Posterior vena cava (tissue), 2 donors: ENCODE measurements at regions not wholly inside any gene's neighbourhood (a gene's known extent, or its start where the extent isn't known, plus 50 kb on each side); places are given as distances from the start of the nearest gene placed in this dataset.
"Not testable (repeated sequence)": the region's sequence is repeated elsewhere in the genome, so short reads cannot be mapped to it uniquely, and the experiment has no call there.

Experiments
- DNase-seq: peaks from one replicate; pipeline ENCODE4 v3.0.0-alpha.2; 2020; ENCODE audit warnings: low spot score
- intact Hi-C, 2 donors: fragments of 100-400 bp; cut with DNase I; formaldehyde crosslinking; loops; one replicate each; pipeline versions ENCODE4 v1.14.1 to v1.14.2; 2022 to 2023
- donor health status: DM: yes; HTN: yes; CAD: no.
- donor health status: DM: yes; HTN: yes; CAD: no.

DNA sequence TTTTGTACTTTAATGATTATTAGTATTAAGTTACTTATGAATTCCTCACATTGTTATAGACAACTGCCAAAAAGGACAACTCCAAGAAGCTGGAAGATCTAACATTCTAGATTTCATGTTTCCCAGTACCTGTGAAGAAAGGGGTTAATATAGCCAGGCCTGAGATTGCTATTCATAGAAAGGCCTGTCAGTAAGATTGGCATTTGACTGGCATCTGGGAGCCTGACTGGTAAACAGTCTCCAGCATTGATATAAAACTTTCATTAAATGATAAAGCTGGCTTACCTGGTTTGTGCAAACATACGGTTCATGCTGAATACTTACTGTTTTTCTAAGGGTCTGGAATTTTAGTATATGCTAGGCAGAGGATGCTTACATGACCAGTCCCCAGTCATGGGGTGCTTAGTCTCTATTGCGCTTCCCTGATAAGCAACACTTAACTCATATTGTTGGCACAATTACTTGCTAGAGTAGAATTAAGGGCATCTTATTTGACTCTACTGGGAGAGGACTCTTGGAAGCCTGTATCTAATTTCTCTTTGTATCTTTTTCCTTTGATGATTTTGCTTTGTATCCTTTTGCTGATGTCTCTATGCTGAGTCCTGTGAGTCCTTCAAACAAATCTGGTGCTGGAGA lies 340.4 kb upstream of the SEMA6A start:
- DNase-seq = no peak
- intact Hi-C loops = no loop called here

GRCh38 chr5:116912221-116912620 lies 337.6 kb upstream of the SEMA6A start:
- DNase-seq = no peak
- intact Hi-C loops = no loop called here

GRCh38 chr5:116911074-116911473 lies 336.5 kb upstream of the SEMA6A start:
- intact Hi-C loops = no loop called here
- DNase-seq = no peak

GRCh38 chr5:116908537-116908936 lies 333.9 kb upstream of the SEMA6A start:
- DNase-seq = no peak
- intact Hi-C loops = loop anchor here in 1 of 2 donors (5.0 kb wide), 1 partner anchor 1044 kb away; no protein-coding TSS in a partner anchor

GRCh38 chr5:116905885-116906284 lies 331.3 kb upstream of the SEMA6A start:
- intact Hi-C loops = loop anchor here in 1 of 2 donors (5.0 kb wide), 1 partner anchor 1046 kb away; no protein-coding TSS in a partner anchor

DNA sequence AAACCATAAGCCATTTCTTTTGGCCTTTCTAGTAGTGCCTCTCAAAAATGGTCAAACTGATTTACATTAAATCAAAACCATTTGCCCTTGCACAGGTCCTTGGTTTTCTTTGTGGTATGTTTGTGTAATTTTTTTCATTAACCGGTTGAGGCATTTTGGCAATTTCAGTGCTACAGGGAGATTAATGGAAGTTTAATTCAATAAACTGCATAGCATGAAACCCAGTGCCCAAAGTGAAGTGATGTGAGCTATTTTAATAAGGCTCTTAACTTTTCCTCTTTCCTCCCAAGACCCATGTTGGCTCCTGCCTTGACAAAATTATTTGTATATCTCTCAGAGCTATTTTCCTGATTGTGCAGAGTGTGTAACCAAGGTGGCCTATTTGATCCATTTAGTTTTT lies 326.2 kb upstream of the SEMA6A start:
- no peak for DNase-seq
- intact Hi-C loops = no loop called here

More at GRCh38 chr5:116905885-116906284, 331.3 kb upstream of the SEMA6A start:
- DNase-seq = no peak

GRCh38 chr5:116898917-116899316 lies 324.3 kb upstream of the SEMA6A start:
- intact Hi-C loops = no loop called here

GRCh38 chr5:116897291-116897690 lies 322.7 kb upstream of the SEMA6A start:
- DNase-seq = no peak
- intact Hi-C loops = no loop called here

More at GRCh38 chr5:116898917-116899316, 324.3 kb upstream of the SEMA6A start:
- no peak for DNase-seq

DNA sequence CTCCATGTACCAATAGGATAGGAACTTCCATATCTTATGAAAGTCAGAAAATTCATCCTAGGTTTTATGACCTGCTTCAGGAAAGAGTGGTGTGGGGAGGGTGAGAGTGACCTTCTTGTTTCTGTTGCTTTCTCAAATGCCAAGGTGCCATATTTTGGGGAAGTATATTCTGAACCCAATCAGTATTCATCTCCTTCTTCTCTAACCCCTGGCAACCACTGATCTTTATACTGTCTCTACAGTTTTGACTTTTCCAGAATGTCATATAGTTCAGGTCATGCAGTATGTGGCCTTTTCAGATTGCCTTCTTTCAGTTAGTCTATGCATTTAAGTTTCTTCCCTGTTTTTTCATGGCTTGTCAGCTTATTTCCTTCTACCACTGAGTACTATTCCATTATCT lies 321.4 kb upstream of the SEMA6A start:
- no peak for DNase-seq
- intact Hi-C loops = no loop called here

- no peak for DNase-seq
- intact Hi-C loops = no loop called here
Observed at GRCh38 chr5:116892993-116893392, 318.4 kb upstream of the SEMA6A start.

DNA sequence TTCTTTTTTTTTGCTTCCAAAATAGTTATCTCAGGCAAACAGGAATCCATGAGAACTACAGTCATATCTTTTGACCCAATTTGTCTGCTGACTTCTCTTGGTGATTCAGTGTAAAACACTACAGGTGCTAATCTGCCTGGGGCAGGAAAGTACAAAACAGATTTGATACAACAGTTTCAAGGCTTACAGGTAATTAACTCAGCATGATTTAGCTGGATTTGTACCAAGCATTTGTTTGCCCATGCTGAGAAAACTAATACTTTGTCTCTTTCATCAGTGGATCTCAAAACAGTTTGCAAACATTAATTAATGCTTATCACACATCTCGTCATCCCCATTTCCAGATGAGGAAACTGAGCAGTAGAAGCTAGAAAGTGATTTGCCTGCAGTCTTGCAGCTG lies 312.5 kb upstream of the SEMA6A start:
- intact Hi-C loops = no loop called here
- DNase-seq = no peak

GRCh38 chr5:116885825-116886224 lies 311.2 kb upstream of the SEMA6A start:
- intact Hi-C loops = no loop called here
- no peak for DNase-seq

DNA sequence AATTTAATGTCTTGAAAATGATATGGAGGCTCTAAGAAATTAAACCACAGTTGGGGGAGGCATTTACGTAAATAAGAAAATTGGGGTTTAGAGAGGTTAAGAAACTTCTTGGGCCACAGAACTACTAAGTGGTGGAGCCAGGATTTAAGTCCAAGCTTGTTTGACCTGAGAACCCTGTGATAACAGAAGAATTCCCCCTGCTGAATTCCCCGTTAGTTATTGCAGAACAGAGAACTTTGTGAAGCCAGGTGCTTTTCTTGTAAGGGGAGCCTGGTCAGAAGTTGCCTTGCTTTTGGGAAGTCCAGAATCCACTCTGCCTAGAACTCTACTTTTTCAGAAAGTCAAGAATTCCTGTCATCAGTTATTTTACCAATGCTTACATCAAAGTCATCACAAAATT lies 309.3 kb upstream of the SEMA6A start:
- intact Hi-C loops = no loop called here
- no peak for DNase-seq

DNA sequence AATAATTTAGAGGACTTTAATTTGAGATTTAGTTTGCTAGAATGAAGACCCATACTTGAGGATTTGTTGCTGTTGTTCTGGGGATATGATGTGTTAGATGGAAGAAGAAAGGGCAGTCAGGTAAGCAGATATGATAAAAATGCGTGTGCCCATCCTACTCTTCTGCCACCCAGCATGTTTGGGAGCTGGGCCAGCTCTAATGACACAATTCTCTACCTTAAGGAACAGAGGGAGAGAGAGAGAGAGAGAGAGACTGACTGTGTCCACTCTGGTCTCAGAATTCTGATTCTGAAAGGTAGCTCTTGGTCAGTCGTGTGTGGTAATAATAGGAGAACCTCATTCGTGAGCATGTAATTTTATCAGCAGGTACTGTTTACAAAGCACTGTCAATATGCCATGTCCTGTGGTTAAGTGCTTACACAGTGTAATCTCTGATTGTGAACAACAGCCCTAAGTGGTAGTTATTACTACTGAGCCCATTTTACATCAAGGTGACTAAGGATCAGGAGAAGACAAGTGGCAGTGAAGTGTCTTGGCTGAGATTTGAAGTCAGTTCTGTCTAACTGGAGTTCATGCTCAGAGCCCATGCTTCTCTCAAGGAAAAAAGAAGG lies 307.4 kb upstream of the SEMA6A start:
- no peak for DNase-seq
- intact Hi-C loops = no loop called here

DNA sequence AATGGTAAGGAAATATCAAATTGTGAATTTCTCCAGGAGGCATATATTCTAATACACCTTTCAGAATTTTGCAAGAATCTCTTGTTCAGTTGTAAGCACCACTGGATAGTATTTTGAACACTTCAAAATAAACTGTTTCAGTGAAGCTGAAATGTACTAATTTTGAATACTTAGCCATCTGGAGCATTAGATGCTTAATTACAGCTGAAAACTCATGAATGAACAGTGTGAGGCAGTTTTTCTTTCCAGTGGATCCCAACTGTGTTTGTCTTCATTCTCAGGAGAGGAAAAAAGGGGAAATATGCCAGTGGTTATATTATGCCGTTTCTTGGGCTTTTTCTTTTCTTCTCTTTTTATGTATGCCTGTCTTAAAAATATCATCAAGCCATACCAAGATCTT lies 306.0 kb upstream of the SEMA6A start:
- intact Hi-C loops = no loop called here
- no peak for DNase-seq

DNA sequence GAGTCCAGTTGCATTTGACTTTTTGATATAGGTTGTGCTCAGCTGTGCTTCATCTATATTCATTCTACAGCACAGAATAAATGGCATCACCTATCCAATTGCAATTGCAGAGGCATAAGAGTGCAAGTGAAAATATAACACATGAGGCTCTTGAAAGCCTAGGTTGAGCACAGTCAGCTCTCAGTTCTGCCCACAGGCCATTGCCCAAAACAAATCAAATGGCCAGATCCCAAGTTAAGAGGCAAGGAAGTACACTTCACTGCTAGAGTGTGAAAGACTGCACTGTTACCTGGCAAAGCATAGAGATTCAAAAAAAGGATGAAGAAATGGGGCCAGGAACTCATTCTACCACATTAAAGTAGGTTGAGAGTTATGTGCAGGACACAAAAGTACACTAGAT lies 305.5 kb upstream of the SEMA6A start:
- no peak for DNase-seq
- intact Hi-C loops = no loop called here

DNA sequence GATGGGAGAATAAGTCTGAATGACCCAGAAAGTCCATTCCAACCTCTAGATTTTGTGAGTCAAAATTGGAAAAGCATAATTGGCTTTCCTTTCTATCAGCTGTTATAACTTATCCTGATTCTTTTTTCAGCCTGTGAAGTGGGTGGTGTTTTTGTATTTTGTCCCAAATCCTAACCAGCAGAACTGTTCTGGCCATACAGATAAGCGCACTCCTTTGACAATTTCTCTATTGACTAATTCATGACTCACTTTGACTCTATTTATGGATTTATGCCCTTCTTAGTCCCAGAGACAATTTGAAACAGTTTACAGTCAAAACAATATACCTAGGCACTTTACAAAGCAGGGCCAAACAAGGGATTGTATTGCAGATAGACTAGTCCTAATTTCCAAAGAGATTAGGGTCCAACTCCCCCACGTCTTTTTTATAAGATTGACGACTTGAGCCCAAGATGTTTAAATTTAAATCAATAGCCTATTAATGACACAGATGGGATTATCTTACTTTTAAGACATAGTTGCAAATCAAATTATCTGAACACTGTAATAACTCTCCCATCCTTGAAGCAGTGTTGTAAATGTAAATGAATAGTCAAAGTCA lies 301.7 kb upstream of the SEMA6A start:
- no peak for DNase-seq
- intact Hi-C loops = no loop called here

GRCh38 chr5:116872986-116873385 lies 298.4 kb upstream of the SEMA6A start:
- intact Hi-C loops = no loop called here
- no peak for DNase-seq

GRCh38 chr5:116872486-116872885 lies 297.9 kb upstream of the SEMA6A start:
- intact Hi-C loops = no loop called here
- no peak for DNase-seq

GRCh38 chr5:116867825-116868224 lies 293.2 kb upstream of the SEMA6A start:
- DNase-seq, intact Hi-C loops: not testable (repeated sequence)

GRCh38 chr5:116865651-116866050 lies 291.0 kb upstream of the SEMA6A start:
- intact Hi-C loops = no loop called here
- no peak for DNase-seq
